Parathyroid adenoma (tissue), 2 donors: ENCODE measurements at regions not wholly inside any gene's neighbourhood (a gene's known extent, or its start where the extent isn't known, plus 50 kb on each side); places are given as distances from the start of the nearest gene placed in this dataset.

ENCODE experiments used
- H2AFZ ChIP-seq: fragments of 300-600 bp; sonication (generic); one replicate; pipeline ENCODE4 v1.7.0; 2017; ENCODE audit warnings: antibody characterized with exemption, mild to moderate bottlenecking
- H3K27ac ChIP-seq: fragments of 300-600 bp; sonication (generic); one replicate; pipeline ENCODE4 v1.7.0; 2017
- H3K27me3 ChIP-seq: fragments of 300-600 bp; sonication (generic); one replicate; pipeline ENCODE4 v1.7.0; 2017; ENCODE audit warnings: low read length; ENCODE audit not compliant: control insufficient read depth, insufficient read depth
- H3K36me3 ChIP-seq: fragments of 300-600 bp; sonication (generic); one replicate; pipeline ENCODE4 v1.7.0; 2017; ENCODE audit warnings: low read length; ENCODE audit not compliant: control insufficient read depth, insufficient read depth
- H3K4me1 ChIP-seq: fragments of 300-600 bp; sonication (generic); one replicate; pipeline ENCODE4 v1.7.0; 2017; ENCODE audit warnings: control low read depth
- H3K4me2 ChIP-seq: fragments of 300-600 bp; sonication (generic); one replicate; pipeline ENCODE4 v1.7.0; 2017; ENCODE audit warnings: low read length
- H3K4me3 ChIP-seq: fragments of 300-600 bp; sonication (generic); one replicate; pipeline ENCODE4 v1.7.0; 2017; ENCODE audit warnings: low read depth, low read length
- H3K79me2 ChIP-seq: fragments of 300-600 bp; sonication (generic); one replicate; pipeline ENCODE4 v1.7.0; 2017; ENCODE audit warnings: control low read depth
- H3K9ac ChIP-seq: fragments of 300-600 bp; sonication (generic); one replicate; pipeline ENCODE4 v1.7.0; 2017; ENCODE audit warnings: mild to moderate bottlenecking
- H3K9me3 ChIP-seq: fragments of 300-600 bp; sonication (generic); one replicate; pipeline ENCODE4 v1.7.0; 2017; ENCODE audit warnings: low read length; ENCODE audit not compliant: control insufficient read depth
- TF ChIP-seq, protein P1 (sequence below): fragments of 300-600 bp; sonication (generic); IDR thresholded peaks from one replicate; pipeline ENCODE4 v1.7.0; 2017; ENCODE audit warnings: antibody characterized with exemption, mild to moderate bottlenecking
- donor health status: primary hyperparathyroidism.

DNA sequence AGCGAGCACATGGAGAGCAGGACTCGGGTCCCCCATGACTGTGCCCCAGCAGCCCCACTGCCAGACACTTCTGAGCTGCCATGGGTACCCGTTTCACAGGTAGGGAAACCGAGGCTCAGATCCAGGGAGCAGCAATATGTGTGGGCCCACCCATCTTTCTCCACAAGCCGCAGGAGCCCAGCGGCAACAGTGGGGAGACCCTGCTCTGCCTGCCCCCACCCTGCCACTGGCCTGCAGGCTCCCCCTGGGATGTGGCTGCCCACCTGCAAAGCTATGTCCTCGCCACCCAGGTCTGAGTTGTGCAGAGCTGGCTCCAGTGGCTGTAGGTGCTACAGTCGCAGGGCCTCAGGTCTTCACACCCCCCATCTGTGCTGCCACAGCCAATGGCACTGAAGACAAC lies 50.6 kb upstream of the C1QTNF9B start:
- Histone ChIP-seq H3K4me2 (no peak overlapping the region), H3K36me3 (no peaks in the 10 kb centered on the region), H3K79me2 (no peaks in the 10 kb centered on the region), H3K27me3 (no peaks in the 10 kb centered on the region), H3K4me1 (no peaks in the 10 kb centered on the region), H3K27ac (no peak overlapping the region), H3K9me3 (no peaks in the 10 kb centered on the region), H3K4me3 (no peak overlapping the region), H3K9ac (no peak overlapping the region), H2AFZ (no peak overlapping the region)
- TF ChIP-seq, protein P1, sequence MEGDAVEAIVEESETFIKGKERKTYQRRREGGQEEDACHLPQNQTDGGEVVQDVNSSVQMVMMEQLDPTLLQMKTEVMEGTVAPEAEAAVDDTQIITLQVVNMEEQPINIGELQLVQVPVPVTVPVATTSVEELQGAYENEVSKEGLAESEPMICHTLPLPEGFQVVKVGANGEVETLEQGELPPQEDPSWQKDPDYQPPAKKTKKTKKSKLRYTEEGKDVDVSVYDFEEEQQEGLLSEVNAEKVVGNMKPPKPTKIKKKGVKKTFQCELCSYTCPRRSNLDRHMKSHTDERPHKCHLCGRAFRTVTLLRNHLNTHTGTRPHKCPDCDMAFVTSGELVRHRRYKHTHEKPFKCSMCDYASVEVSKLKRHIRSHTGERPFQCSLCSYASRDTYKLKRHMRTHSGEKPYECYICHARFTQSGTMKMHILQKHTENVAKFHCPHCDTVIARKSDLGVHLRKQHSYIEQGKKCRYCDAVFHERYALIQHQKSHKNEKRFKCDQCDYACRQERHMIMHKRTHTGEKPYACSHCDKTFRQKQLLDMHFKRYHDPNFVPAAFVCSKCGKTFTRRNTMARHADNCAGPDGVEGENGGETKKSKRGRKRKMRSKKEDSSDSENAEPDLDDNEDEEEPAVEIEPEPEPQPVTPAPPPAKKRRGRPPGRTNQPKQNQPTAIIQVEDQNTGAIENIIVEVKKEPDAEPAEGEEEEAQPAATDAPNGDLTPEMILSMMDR = no peak

DNA sequence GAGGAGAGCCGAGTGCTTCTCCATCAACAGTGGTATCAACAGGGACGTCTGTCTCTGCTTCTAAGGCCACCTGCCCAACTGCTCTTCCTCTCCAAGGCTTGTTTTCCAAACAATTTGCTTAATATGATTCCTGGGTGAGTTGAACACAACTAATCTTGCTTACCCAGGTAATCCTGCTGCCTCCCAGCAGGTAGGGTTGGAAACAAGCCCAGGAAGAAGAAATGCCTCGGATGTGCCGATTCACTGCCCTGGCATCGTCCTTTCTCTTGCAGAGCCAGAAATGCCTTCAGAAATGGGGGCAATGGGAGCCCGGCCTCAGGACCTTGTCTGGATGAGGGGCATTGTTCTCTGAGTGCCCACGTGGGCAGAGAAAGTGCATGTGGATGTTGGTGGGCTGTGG lies 51.9 kb upstream of the C1QTNF9B start:
- H3K4me3 ChIP-seq = no peak overlapping the region
- no peaks in the 10 kb centered on the region for H3K4me1 ChIP-seq
- H3K36me3 ChIP-seq = no peaks in the 10 kb centered on the region
- H3K9ac ChIP-seq = no peak overlapping the region
- H3K27me3 ChIP-seq = no peaks in the 10 kb centered on the region
- H3K4me2 ChIP-seq = no peak overlapping the region
- no peak overlapping the region for H3K27ac ChIP-seq
- H2AFZ ChIP-seq = no peak overlapping the region
- no peaks in the 10 kb centered on the region for H3K9me3 ChIP-seq
- TF ChIP-seq, protein P1 = no peak
- no peaks in the 10 kb centered on the region for H3K79me2 ChIP-seq

DNA sequence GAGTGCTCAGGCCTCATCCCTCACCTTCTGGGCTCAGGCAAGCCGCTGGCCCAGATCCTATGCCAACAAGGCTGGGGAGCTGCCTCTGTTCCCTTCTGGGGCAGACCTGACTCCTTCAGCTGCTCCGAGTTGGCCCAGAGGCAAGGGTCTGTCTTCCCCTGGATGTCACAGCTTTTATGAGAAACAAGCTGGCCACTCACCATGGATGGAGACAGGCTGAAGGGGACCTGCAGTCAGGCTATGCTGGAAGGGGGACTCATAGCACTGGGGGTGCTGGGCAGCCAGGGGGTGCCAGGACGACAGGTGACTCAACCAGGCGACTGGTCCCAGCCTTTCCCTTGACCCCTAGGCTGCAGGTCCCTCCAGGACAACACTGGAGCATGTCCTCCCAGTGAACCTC lies 52.4 kb upstream of the C1QTNF9B start:
- H3K4me3 ChIP-seq = no peak overlapping the region
- H3K9ac ChIP-seq = no peak overlapping the region
- no peaks in the 10 kb centered on the region for H3K9me3 ChIP-seq
- no peak overlapping the region for H3K4me2 ChIP-seq
- no peaks in the 10 kb centered on the region for H3K36me3 ChIP-seq
- no peak overlapping the region for H3K27ac ChIP-seq
- H2AFZ ChIP-seq = no peak overlapping the region
- H3K4me1 ChIP-seq = no peaks in the 10 kb centered on the region
- TF ChIP-seq, protein P1 = no peak
- H3K79me2 ChIP-seq = no peaks in the 10 kb centered on the region
- H3K27me3 ChIP-seq = no peaks in the 10 kb centered on the region

DNA sequence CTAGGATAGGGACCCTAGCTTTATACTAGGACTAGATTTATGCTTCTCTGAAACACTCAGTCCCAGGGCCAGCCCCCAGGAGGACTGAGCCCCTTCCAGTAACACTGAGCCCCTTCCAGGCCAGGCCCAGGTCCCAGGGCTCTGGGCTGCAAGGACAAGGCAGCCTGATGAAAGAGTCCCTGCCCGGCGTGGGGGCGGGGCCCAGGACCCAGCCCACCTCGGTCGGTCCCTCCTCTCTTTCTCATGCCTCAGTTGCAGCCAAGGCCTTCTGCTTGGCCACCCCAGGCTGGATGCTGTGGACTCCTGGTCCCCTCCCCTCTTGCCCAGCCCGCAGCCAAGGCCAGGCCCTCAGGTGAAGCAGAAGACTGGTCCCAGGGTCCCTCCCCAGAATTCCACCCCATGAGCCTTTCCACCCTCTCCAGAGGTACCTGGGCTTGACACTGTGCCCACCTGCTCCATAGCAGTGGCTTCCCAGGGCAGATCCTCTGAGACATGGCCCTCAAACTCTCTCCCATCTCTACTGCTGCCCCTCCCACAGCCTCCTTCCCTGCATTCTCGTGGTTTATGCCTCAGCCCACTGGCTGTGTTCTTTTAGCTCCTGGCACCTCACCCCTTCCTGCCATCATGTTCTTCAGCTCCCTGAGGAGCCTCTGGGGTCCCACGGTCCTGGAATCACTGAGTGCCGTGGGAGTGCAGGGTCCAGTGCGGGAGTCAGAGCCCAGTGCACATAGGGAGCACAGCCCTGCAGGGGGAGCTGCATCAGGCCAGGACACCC lies 53.6 kb upstream of the C1QTNF9B start:
- H3K79me2 ChIP-seq = no peaks in the 10 kb centered on the region
- no peaks in the 10 kb centered on the region for H3K27me3 ChIP-seq
- H3K4me2 ChIP-seq = no peak overlapping the region
- H3K9me3 ChIP-seq = no peaks in the 10 kb centered on the region
- no peaks in the 10 kb centered on the region for H3K36me3 ChIP-seq
- TF ChIP-seq, protein P1 = no peak
- H3K9ac ChIP-seq = no peak overlapping the region
- no peaks in the 10 kb centered on the region for H3K4me1 ChIP-seq
- no peak overlapping the region for H2AFZ ChIP-seq
- no peak overlapping the region for H3K4me3 ChIP-seq
- no peak overlapping the region for H3K27ac ChIP-seq

- Histone ChIP-seq H3K4me2 (no peak overlapping the region), H3K27me3 (no peaks in the 10 kb centered on the region), H3K27ac (no peak overlapping the region), H3K4me1 (no peaks in the 10 kb centered on the region), H2AFZ (no peak overlapping the region), H3K9ac (no peak overlapping the region), H3K4me3 (no peak overlapping the region), H3K36me3 (no peaks in the 10 kb centered on the region), H3K9me3 (no peaks in the 10 kb centered on the region), H3K79me2 (no peaks in the 10 kb centered on the region)
- TF ChIP-seq, protein P1 = no peak
Observed at GRCh38 chr13:23952796-23953195, 55.5 kb upstream of the C1QTNF9B start.
